ENCODE measurements at regions not wholly inside any gene's neighbourhood (a gene's known extent, or its start where the extent isn't known, plus 50 kb on each side); places are given as distances from the start of the nearest gene placed in this dataset.

- TF ChIP-seq CTCF (IDR thresholded peaks at IDR 0.05) (no peak), POLR2A (IDR thresholded peaks at IDR 0.05) (no peak)
Observed at GRCh38 chr3:96734273-96735009, 80.0 kb upstream of the EPHA6 start.

All from thyroid gland (tissue), 4 donors.